T-helper 17 cell (primary cell): ENCODE measurements at regions not wholly inside any gene's neighbourhood (a gene's known extent, or its start where the extent isn't known, plus 50 kb on each side); places are given as distances from the start of the nearest gene placed in this dataset.
A peak's percentile ranks its signal among the peaks of the same experiment; 100 is the strongest.
"Not testable (repeated sequence)": the region's sequence is repeated elsewhere in the genome, so short reads cannot be mapped to it uniquely, and the experiment has no call there.

Source experiments
- ATAC-seq: fragments of 150-1000 bp; cut with Tn5 transposase; 2 replicates; pipeline ENCODE4 v1.10.0; 2021; ENCODE audit warnings: mild to moderate bottlenecking, moderate library complexity
- DNase-seq, 3 donors: peaks; one replicate each; pipeline versions ENCODE4 v3.0.0 to v3.0.0-alpha.2; 2020 to 2021
- H3K9me3 ChIP-seq: one replicate; pipeline ENCODE4 v1.7.0; 2013; ENCODE audit warnings: low read length, mild to moderate bottlenecking; ENCODE audit not compliant: control insufficient read depth, poor library complexity, severe bottlenecking
- H3K27ac Mint-ChIP-seq: one replicate; pipeline ENCODE4 v1.8.0; 2022; ENCODE audit warnings: mild to moderate bottlenecking, moderate library complexity, mixed read lengths
- H3K27me3 Mint-ChIP-seq: one replicate; pipeline ENCODE4 v1.8.0; 2022; ENCODE audit warnings: mixed read lengths
- H3K36me3 Mint-ChIP-seq: one replicate; pipeline ENCODE4 v1.8.0; 2022; ENCODE audit warnings: low read depth, mixed read lengths
- H3K4me1 Mint-ChIP-seq: one replicate; pipeline ENCODE4 v1.8.0; 2022; ENCODE audit warnings: mild to moderate bottlenecking, mixed read lengths
- H3K4me3 Mint-ChIP-seq: one replicate; pipeline ENCODE4 v1.8.0; 2022; ENCODE audit warnings: mild to moderate bottlenecking, moderate library complexity, mixed read lengths

- not testable (repeated sequence) for H3K27ac Mint-ChIP-seq
These were observed 553.1 kb downstream of the SLCO4C1 start for GRCh38 chr5:101743000-101743399.

GRCh38 chr5:101728933-101729332, 567.2 kb downstream of the SLCO4C1 start:
- Mint-ChIP-seq H3K4me3 (no peak overlapping the region), H3K27me3 (no peaks in the 10 kb centered on the region), H3K27ac (no peak overlapping the region), H3K36me3 (no peaks in the 10 kb centered on the region), H3K4me1 (no peaks in the 10 kb centered on the region)
- DNase-seq = no peak
- no peaks in the 10 kb centered on the region for H3K9me3 ChIP-seq
- ATAC-seq = no peak

More at GRCh38 chr5:101743000-101743399, 553.1 kb downstream of the SLCO4C1 start:
- not testable (repeated sequence) for H3K9me3 ChIP-seq, H3K36me3 Mint-ChIP-seq, H3K4me3 Mint-ChIP-seq, ATAC-seq, H3K4me1 Mint-ChIP-seq, H3K27me3 Mint-ChIP-seq, DNase-seq

GRCh38 chr5:101721543-101721942, 574.5 kb downstream of the SLCO4C1 start:
- ATAC-seq = no peak
- no peak for DNase-seq
- no peaks in the 10 kb centered on the region for H3K4me1 Mint-ChIP-seq
- no peaks in the 10 kb centered on the region for H3K9me3 ChIP-seq
- no peak overlapping the region for H3K27ac Mint-ChIP-seq
- no peaks in the 10 kb centered on the region for H3K36me3 Mint-ChIP-seq
- H3K27me3 Mint-ChIP-seq = no peaks in the 10 kb centered on the region
- H3K4me3 Mint-ChIP-seq = no peak overlapping the region

- no peak for ATAC-seq
- Mint-ChIP-seq H3K27me3 (no peaks in the 10 kb centered on the region), H3K4me3 (no peak overlapping the region), H3K36me3 (no peaks in the 10 kb centered on the region), H3K27ac (no peak overlapping the region), H3K4me1 (no peaks in the 10 kb centered on the region)
- no peaks in the 10 kb centered on the region for H3K9me3 ChIP-seq
- no peak for DNase-seq
These were observed 576.1 kb downstream of the SLCO4C1 start for GRCh38 chr5:101720033-101720432.

- Mint-ChIP-seq H3K27ac (no peak overlapping the region), H3K36me3 (no peaks in the 10 kb centered on the region), H3K27me3 (no peaks in the 10 kb centered on the region), H3K4me1 (no peaks in the 10 kb centered on the region), H3K4me3 (no peak overlapping the region)
- H3K9me3 ChIP-seq = no peaks in the 10 kb centered on the region
- ATAC-seq (no peak), DNase-seq (no peak)
These were observed 578.4 kb downstream of the SLCO4C1 start for GRCh38 chr5:101717721-101718120.

- Mint-ChIP-seq H3K4me3 (no peak overlapping the region), H3K36me3 (no peaks in the 10 kb centered on the region), H3K27me3 (no peaks in the 10 kb centered on the region), H3K4me1 (no peaks in the 10 kb centered on the region), H3K27ac (no peak overlapping the region)
- H3K9me3 ChIP-seq = no peaks in the 10 kb centered on the region
- no peak for ATAC-seq
- DNase-seq = no peak
These were observed 579.1 kb downstream of the SLCO4C1 start for GRCh38 chr5:101716941-101717340.

- H3K4me1 Mint-ChIP-seq, H3K4me3 Mint-ChIP-seq, H3K36me3 Mint-ChIP-seq, ATAC-seq, H3K27ac Mint-ChIP-seq, H3K9me3 ChIP-seq, H3K27me3 Mint-ChIP-seq, DNase-seq: not testable (repeated sequence)
These were observed 580.3 kb downstream of the SLCO4C1 start for GRCh38 chr5:101715790-101716189.

- Mint-ChIP-seq H3K27ac (no peak overlapping the region), H3K4me3 (no peak overlapping the region), H3K36me3 (no peaks in the 10 kb centered on the region), H3K4me1 (no peaks in the 10 kb centered on the region), H3K27me3 (peaks cover 9% of the 10 kb centered on the region)
- ATAC-seq (no peak), DNase-seq (no peak)
- no peaks in the 10 kb centered on the region for H3K9me3 ChIP-seq
These were observed 606.8 kb downstream of the SLCO4C1 start for GRCh38 chr5:101689306-101689705.

GRCh38 chr5:101688156-101688555, 607.9 kb downstream of the SLCO4C1 start:
- ATAC-seq (no peak), DNase-seq (no peak)
- Mint-ChIP-seq H3K4me3 (no peak overlapping the region), H3K36me3 (no peaks in the 10 kb centered on the region), H3K4me1 (no peaks in the 10 kb centered on the region), H3K27me3 (peaks cover 9% of the 10 kb centered on the region), H3K27ac (no peak overlapping the region)
- H3K9me3 ChIP-seq = no peaks in the 10 kb centered on the region

GRCh38 chr5:101687349-101687985, 608.6 kb downstream of the SLCO4C1 start:
- no peaks in the 10 kb centered on the region for H3K36me3 Mint-ChIP-seq
- peaks cover 9% of the 10 kb centered on the region for H3K27me3 Mint-ChIP-seq
- no peak for ATAC-seq
- no peaks in the 10 kb centered on the region for H3K9me3 ChIP-seq
- no peak for DNase-seq
- H3K4me3 Mint-ChIP-seq = no peak overlapping the region
- H3K4me1 Mint-ChIP-seq = no peaks in the 10 kb centered on the region
- no peak overlapping the region for H3K27ac Mint-ChIP-seq

GRCh38 chr5:101686536-101687157, 609.4 kb downstream of the SLCO4C1 start:
- ATAC-seq (no peak), DNase-seq (no peak)
- Mint-ChIP-seq H3K4me3 (no peak overlapping the region), H3K4me1 (no peaks in the 10 kb centered on the region), H3K27me3 (peaks cover 9% of the 10 kb centered on the region), H3K27ac (no peak overlapping the region), H3K36me3 (no peaks in the 10 kb centered on the region)
- no peaks in the 10 kb centered on the region for H3K9me3 ChIP-seq

- Mint-ChIP-seq H3K4me3 (no peak overlapping the region), H3K36me3 (no peaks in the 10 kb centered on the region), H3K4me1 (peaks cover 5% of the 10 kb centered on the region), H3K27me3 (peaks cover 19% of the 10 kb centered on the region), H3K27ac (no peak overlapping the region)
- no peak for ATAC-seq
- DNase-seq = no peak
- no peaks in the 10 kb centered on the region for H3K9me3 ChIP-seq
These were observed 616.3 kb downstream of the SLCO4C1 start for GRCh38 chr5:101679816-101680215.

GRCh38 chr5:101678481-101679193, 617.4 kb downstream of the SLCO4C1 start:
- DNase-seq (peak in 1 of 3 donors; percentile 12), ATAC-seq (peak; percentile 51)
- H3K4me3 Mint-ChIP-seq = no peak overlapping the region
- no peaks in the 10 kb centered on the region for H3K9me3 ChIP-seq
- H3K27me3 Mint-ChIP-seq = peaks cover 19% of the 10 kb centered on the region
- H3K4me1 Mint-ChIP-seq = peaks cover 5% of the 10 kb centered on the region
- no peaks in the 10 kb centered on the region for H3K36me3 Mint-ChIP-seq
- H3K27ac Mint-ChIP-seq = no peak overlapping the region
